T-helper 1 cell (primary cell): ENCODE measurements at regions not wholly inside any gene's neighbourhood (a gene's known extent, or its start where the extent isn't known, plus 50 kb on each side); places are given as distances from the start of the nearest gene placed in this dataset.
"Not testable (repeated sequence)": the region's sequence is repeated elsewhere in the genome, so short reads cannot be mapped to it uniquely, and the experiment has no call there.

Experiments used
- DNase-seq, 5 donors: peaks; one replicate each; pipeline ENCODE4 v3.0.0-alpha.2; 2012 to 2020

DNA sequence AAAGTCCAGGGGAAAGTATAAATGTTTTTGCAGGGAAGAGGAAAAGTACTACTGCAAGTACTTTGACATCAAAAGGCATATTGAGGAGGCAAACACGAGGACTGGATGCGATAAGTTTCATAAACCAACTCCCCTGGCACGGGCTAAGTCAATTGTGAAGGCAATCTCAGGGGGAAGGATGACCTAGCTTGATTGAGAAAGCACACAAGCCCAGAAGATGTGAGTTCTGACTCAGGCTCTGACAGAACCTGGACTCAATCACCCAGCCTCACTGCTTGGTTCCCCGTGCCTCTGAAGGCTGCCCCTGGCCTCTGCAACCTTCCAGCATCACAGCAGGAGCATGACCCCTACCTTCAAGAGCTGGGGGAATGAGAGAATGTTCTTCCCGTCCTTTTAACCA, 93.2 kb upstream of the ZNF438 start:
- DNase-seq = no peak

DNA sequence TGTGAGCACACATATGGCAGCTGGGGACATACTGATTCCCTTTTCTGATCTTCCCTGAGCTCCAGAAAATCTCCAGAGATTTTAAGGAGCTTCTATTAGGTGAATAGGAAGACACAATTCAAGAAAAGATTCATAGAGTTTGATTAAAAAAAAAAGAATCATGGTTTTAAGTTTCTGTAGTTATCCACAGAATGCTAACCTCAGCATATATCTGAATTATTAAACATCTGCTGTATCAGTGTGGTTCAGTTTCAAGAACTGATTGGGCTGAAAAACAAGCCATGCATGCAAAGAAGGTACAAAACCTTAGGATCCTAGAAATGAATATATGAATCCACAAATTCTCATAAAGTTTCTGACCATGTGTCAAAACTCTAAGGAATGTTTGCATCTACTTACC, 94.1 kb upstream of the ZNF438 start:
- no peak for DNase-seq

DNA sequence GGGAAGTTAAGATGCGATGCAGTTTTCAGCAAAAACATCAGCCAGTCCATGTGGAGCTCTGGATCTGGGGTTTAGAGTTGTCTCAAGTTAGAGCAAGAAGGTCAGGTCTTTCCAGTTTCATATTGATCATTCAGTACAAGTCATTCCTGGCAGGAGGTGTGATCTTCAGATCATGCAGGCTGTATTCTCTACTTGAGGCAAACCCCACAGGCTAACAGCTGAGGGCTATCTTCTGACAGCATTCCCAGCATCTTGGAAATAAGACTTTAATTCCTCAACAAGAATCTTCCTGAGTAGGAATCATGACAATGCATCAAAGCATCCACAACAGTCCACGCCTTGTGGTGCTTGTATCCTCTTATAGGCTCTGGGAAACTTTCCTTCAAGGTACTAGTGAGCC, 94.9 kb upstream of the ZNF438 start:
- DNase-seq = no peak

DNA sequence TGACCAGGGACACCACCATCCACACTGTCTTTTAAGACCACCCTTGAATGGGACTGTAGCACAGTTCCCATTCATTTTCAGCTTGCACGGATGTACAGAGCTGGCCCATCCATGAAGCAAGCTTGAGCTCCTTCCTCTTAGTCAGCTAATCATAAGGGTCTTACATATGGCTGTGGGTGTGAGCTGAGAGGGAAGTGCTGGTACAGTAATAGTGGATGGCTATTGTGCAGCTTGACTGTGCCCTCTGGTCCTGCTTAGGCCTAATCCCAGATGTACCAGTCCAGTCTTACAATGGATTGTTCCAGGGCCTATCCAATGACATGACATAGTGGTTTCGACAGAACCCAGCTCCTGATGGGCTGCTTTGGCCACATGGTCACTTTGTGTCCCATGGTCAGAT, 96.9 kb upstream of the ZNF438 start:
- DNase-seq = no peak

DNA sequence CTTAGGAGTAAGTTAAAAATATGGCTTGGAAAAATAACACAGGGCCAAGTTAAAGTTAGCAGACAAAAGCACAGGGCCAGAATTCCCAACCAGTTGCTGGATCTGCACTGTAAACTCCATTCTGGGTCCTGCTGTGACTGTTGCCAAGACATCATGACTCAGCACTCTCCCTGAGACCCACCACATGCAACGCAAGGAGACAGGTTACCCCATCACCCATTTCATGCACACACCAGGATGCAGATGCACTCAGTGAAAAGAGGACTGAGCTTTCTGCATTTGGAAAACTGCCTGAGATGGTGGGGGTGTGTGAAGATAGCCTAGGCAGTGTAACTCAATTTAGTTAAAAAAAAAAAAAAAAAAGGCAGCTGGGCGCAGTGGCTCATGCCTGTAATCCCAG, 97.6 kb upstream of the ZNF438 start:
- no peak for DNase-seq

DNA sequence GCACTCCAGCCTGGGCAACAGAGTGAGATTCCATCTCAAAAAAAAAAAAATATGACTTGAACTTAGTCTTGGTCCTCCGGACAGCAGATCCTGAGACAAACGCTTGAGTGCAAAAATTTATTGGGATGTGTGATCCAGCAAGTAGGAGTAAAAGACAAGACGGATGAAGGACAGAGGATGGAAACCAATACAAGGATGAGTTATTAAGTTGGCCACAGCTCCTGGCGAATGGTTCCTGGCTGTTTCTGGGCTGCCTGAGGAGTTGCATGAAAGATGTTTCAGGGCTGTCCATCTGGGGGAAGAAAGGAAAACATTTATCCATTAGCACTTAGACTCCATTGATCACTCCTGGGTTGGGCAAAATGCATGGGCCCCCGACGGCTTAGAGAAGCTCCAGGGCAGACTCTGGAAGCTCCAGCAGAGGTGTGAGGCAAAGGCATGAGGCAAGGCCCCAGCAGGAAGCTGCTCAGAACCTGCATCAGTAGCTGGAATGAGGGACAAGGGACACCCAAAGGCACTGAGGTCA, 98.3 kb upstream of the ZNF438 start:
- DNase-seq = no peak

DNA sequence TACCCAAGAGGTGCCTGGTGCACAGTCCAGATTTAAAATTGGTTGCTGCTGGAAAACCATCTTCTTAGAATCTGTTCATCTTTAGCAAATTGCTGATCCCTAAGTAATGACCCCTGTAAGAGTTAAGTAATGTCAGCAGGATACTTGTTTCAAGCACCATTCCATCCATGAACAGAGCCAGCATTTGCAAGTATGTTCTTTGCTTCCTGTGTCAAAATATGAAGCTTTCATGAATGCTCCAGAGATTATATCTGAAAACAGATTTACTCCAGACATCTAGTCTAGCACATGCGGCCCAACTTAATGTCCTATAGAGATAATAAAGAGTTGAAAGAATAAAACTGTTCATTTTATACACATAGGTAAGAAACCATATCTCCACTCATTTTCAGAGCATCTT, 98.7 kb upstream of the ZNF438 start:
- no peak for DNase-seq

DNA sequence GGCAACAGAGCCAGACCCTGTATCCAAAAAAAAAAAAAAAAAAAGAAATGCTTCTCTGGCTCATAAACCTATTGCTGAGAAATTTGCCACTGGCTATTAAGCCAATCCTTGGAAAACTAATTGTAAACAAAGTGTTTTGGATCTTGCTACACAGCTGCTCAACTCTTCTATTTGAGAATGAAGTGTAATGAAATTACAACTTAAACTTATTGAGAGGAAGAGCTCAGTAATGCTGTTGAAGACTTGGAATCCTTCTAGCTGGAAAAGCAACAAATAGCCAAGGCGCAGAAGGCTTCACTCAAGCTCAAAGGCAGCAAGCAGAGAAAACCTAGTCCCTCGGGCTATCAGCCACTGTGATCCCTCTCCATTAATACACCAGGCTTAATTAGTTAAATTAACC, 99.6 kb upstream of the ZNF438 start:
- no peak for DNase-seq

DNA sequence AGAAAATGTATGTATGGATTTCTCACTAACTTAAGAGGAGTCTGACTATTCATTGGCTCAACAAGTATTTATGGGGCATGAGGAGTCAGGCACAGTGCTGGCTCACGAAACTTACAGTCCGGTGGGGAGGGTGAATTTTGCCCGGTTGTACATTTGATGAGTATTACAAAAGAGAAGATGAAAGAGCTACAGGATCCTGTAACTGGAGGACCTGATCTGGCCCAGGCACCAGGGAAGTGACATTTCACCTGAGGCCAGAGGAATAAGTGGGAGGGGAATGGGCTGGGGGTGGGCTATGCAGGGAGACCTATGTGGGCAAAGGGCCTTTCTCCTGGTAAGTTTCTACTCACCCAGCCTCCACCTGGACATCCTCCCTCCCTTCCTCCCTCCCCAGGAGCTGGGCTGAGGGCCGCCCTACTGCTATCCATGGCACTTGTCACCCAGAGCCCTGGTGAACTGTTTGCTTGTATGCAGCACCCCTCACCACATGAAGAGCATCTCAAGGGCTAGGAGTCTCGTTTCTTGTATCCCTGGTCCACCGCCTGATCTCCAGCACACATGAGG, 101.1 kb upstream of the ZNF438 start:
- no peak for DNase-seq

DNA sequence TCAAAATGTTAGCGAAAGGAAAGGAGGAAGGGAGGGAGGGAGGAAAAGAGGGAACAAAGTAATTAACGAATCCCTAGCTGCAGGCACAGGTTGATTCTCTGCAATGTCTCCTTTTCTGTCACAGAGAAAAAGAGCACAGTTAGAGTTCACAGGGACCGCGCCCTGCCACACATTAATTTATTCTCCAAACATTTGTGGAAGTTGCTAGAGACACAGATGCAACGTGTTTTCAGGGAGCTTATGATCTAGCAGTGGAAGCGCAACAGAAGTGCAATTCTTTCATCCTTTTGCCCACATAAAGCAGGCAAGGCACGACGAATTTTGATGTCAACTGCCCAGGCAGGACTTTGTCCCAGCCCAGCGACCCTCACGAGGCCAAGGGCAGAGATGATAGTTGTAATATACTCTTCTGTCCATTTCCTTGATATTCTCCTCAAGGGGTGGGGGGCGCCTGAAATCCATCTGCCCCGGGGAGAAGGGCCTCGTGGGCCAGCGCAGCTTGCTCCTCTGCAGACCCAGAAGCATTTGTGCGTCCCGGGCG, 101.7 kb upstream of the ZNF438 start:
- DNase-seq = no peak

DNA sequence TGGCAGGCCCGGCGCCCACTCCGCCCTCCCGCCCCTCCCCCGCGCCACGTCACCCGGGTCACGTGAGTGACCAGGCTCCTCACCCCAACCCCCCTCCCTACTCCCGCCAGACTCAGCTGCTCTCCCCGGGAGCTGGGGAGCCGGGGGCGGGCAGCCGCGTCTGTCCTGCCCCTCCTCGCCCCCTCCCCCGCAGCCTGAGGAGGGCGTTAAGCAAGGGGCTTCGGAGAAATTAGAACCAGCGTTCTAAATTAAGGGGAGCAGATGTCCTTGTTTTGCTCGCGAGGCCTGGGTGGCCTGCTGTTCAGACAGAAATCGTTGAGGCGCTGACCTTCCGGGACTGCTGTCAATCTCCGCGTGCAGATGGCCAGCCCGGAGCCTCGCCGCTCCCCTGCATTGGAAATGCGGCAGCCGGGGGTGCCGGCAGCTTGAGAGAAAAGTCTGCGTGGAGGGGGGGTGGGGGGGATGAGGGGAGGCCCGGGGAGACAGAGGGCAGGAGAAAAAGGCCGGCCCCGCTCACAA, 102.2 kb upstream of the ZNF438 start:
- peak; percentile 49 to 90 (median 56) for DNase-seq

DNA sequence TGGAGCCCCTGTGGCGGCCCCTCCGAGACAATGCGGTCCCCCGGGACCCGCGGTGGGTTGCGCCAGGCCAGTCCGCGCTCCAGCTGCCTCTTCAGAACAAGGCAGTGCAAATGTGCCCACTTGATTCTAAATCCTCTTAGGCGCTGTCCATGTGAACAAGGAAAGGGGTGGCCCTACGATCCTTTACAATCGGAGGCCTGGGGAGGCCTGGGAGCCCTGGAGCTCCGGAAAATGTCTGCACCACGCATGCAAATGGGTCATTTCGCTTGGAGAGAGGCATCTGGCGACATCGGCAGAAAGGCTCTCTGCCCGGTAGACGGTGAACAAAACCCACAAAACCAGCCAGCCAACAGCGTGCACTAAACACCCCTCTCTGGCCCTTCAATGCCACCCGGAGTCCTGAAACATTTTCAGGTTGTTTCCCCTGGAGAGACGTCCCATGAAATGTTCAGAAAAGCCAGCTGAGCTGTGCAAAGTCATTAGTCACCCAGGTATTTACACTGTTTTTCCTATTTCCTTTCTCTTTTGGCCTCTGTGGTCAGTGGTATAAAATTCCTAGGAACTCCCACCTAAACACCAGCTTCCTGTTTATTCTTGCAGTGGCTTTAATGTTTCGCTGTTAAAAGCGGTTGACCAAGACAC, 102.8 kb upstream of the ZNF438 start:
- DNase-seq = peak in 1 of 5 donors; percentile 25

DNA sequence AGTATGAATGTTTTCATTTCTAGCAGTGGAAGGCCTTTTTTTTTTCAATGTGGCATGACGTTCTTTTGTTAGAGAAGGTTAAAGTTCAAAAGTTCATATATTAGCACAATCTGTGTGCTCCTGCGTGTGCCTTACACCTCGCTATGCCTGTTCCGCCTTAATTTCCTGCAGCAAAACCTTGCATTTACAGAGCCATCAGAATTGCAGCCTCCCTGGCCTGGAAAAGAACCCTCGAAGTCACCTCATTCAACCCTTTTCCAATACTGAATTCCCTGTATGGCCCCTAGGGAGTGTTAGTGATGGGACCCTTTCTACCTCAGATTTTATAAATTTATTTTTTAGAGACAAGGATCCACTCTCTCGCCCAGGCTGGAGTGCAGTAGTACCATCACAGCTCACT, 103.5 kb upstream of the ZNF438 start:
- no peak for DNase-seq

DNA sequence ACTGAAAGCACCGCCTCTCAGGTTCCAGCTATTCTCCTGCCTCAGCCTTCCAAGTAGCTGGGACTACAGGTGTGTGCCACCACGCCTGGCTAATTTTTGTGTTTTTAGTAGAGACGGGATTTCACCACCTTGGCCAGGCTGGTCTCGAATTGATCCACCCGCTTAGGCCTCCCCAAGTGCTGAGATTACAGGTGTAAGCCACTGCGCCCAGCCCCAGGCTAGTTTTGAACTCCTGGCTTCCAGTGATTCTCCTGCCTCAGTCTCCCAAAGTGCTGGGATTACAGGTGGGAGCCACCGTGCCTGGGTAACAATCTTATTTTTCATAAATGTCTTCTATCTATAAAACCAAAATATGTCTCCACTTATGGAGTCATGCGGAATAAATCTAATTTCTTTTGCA, 104.1 kb upstream of the ZNF438 start:
- DNase-seq = not testable (repeated sequence)

DNA sequence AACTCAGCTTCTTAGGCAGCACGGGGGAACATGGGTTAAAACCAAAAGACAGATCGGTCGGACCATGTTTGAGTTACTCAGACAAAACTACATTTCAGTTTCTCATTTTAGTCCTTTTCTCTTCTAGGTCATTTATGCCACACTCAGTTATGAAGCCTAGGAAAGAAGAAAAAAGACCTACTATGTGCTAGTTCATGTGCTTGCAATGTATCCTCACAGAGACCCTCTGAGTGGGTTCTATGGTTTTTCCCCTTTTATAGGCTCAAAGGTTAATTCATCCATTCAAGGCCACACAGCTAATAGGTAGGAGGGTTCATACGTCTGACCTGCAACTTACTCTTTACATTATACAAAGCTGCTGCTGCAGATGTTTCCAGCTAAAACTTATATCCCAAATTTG, 104.7 kb upstream of the ZNF438 start:
- no peak for DNase-seq

DNA sequence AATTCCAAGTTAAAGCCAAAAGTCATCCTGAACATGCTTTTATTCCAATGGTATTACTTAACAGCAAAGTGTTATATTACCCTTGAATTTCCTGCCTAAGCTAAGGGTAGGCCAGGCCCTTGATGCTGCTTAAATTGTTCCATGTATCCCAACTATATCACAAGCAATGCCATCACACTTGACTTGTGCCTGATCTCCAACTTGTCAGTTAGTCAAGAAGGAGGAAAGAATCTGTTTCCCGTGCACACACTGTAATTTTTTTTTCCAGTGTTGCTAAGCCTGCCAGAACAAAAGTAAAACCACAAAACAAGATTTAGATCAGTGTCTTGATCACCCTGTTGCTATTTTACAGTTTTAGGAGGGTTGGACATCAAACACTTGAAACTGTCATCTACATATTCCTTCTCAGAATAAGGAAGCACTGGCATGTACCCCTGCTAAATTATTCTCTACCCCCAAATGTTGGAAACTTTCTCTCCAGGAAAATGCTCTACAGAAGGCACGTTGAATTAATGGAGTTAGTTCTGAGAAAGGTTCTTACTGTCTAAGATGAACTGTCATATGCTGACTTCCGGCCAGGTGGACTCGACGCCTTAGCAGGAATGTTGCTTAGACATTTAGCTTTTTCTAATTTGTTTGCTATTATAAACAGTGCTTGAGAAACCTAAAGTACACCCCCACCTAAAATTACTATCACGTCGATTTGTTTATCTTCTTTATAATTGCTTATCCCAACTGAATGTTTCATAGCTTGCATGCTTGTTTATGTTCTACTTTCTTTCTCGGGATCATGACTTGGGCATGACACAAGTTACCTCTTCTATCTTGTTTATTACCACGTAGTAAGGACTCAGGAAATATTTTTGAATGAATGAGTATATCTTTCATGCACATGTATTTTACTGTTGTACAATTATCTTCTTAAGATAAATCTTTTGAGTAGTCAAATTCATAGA, 105.5 kb upstream of the ZNF438 start:
- peak in 1 of 5 donors; percentile 56 for DNase-seq

DNA sequence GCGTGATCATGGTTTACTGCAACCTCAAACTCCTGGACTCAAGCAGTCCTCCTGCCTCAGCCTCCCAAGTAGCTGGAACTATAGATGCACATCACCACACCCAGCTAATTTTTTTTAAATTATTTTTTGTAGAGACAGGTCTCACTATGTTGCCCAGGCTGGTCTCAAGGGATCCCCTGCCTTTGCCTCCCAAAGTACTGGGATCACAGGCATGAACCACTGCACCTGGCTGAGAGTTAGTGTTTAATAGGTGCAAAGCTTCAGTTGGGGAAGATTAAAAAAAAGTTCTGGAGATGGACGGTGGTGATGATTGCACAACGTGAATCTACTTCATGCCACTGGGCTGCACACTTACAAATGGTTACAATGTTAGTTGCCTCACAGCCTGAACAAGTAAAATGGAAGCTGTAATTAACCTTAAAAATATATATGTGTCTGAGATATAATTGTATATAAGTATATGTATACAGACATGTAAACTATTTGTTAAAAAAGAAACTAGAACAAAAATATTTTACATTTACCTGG, 106.4 kb upstream of the ZNF438 start:
- no peak for DNase-seq

DNA sequence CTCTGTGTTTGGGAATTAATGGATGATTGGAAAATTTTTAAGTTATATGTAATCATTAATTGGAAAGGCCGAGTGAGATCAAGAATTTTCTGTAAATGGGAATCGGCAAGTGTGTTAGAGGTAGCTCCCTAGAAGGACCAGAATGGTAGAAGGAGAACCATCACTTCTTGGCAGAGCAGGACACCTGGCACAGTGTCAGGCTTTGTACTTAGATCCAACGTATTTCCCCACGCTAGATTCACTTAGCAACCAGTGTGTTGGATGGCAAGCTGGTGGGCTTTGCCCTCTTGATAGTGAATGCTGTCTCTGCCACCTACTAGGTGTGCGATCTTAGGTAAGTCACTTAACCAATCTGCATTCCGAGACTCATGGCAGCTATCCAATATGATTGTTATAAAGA, 107.8 kb upstream of the ZNF438 start:
- no peak for DNase-seq

DNA sequence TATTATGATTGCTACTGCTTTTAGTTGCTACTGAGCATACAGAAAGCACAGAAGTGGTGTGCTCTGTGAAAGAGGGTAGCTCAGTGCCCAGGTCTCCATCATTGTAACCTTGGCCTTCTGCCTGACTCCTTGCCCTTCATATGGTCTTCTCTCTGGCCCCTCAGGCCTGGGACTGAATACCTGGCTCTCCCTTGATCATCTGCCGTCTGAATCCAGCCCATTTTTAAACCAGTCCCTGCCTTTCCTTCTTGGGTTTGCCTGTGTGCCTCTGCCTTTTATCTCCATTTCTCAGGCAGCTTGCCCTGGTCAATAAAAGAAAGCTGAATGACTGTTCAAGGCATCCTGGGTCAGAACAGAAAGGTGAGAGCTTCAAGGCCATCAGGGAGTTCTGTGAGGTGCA, 109.1 kb upstream of the ZNF438 start:
- DNase-seq = no peak

DNA sequence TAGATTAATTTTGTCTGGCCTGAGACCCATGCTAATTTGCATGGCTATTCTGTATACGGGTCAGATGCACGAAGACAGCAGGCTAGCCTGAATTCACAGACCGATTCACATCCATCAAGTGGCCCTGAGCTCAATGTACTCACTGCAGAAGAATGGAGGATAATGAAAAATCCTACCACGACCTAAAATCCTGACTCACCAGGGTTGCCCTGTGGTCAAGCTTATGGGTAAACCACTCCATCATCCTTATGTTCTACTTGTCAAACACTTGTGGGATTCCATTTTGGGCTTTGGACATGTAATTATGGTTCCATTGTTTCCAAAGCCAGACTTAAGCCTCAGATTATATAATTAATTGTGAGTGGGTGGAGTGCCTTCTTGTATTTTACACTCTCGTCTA, 110.4 kb upstream of the ZNF438 start:
- no peak for DNase-seq

DNA sequence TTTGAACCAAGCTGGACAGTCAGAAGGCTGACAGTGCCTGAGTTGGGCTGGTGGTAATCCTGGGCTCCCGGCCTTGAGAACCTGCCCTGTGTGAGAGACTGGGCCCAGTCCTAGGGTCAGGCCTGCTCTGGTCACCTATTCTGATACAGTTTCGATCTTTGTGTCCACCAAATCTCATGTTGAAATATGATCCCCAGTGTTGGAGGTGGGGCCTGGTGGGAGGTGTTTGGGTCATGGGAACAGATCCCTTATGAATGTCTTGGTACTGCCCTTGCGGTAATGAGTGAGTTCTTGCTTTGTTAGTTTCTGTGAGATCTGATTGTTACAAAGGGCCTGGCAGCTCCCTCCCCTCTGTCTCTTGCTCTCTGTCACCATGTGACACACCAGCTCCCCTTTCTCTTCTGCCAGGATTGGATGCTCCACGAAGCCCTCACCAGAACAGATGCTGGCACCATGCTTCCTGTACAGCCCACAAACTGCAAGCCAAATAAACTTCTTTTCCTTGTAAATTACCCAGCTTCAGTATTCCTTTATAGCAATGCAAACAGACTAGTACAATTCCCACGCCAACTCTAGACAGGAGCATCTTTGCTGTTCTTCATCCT, 111.8 kb upstream of the ZNF438 start:
- no peak for DNase-seq

DNA sequence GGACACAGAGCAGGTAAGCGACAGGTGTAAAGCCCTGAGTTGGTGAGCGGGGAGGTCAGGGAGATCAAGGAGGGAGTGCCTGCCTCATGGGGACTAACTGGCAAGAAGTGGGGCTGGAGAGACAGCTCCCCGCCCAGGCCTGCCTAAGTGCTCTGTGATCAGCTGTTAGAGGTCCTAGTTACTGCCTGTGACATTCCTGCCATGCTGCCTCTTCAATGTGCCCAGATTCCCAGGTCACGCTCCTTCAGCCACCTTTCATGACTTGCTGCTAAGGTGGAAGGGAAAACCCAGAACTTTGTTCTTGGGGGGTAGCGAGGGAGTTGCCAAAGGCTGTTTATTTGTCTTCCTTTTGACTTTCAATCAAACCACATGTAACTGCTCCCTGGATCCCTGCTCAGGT, 114.3 kb upstream of the ZNF438 start:
- no peak for DNase-seq
